ENCODE measurements at regions not wholly inside any gene's neighbourhood (a gene's known extent, or its start where the extent isn't known, plus 50 kb on each side); places are given as distances from the start of the nearest gene placed in this dataset.

- POLR2A ChIA-PET = no interaction called here
- no peaks in the 10 kb centered on the region for H3K36me3 ChIP-seq (ENCODE audit: control insufficient read depth, insufficient read depth, low read length)
Observed at GRCh38 chr10:131692686-131693334, 208.0 kb upstream of the PPP2R2D start.

GRCh38 chr10:131693766-131694165, 207.0 kb upstream of the PPP2R2D start:
- Histone ChIP-seq H3K27me3 (ENCODE audit: control insufficient read depth, insufficient read depth, low read length) (no peaks in the 10 kb centered on the region), H3K36me3 (ENCODE audit: control insufficient read depth, insufficient read depth, low read length) (no peaks in the 10 kb centered on the region), H3K4me3 (ENCODE audit: low read depth, low read length) (no peak overlapping the region)
- no peak for DNase-seq (ENCODE audit: low read depth)
- no peak for TF ChIP-seq CTCF (IDR thresholded peaks at IDR 0.05; ENCODE audit: insufficient read depth, low read depth, low read length)
- ChIA-PET CTCF (no interaction called here), POLR2A (no interaction called here)

More at GRCh38 chr10:131692686-131693334, 208.0 kb upstream of the PPP2R2D start:
- DNase-seq (ENCODE audit: low read depth) = no peak
- Histone ChIP-seq H3K4me3 (ENCODE audit: low read depth, low read length) (no peak overlapping the region), H3K27me3 (ENCODE audit: control insufficient read depth, insufficient read depth, low read length) (no peaks in the 10 kb centered on the region)
- CTCF ChIA-PET = interaction anchor here (1.0 kb wide), 1 partner anchor 23 kb away, joined by 3 read pairs; no protein-coding TSS in a partner anchor
- no peak for TF ChIP-seq CTCF (IDR thresholded peaks at IDR 0.05; ENCODE audit: insufficient read depth, low read depth, low read length)

GRCh38 chr10:131694168-131694780, 206.5 kb upstream of the PPP2R2D start:
- Histone ChIP-seq H3K36me3 (ENCODE audit: control insufficient read depth, insufficient read depth, low read length) (no peaks in the 10 kb centered on the region), H3K4me3 (ENCODE audit: low read depth, low read length) (no peak overlapping the region), H3K27me3 (ENCODE audit: control insufficient read depth, insufficient read depth, low read length) (no peaks in the 10 kb centered on the region)
- POLR2A ChIA-PET = no interaction called here
- no peak for DNase-seq (ENCODE audit: low read depth)
- no peak for TF ChIP-seq CTCF (IDR thresholded peaks at IDR 0.05; ENCODE audit: insufficient read depth, low read depth, low read length)
- CTCF ChIA-PET = no interaction called here

- Histone ChIP-seq H3K27me3 (ENCODE audit: control insufficient read depth, insufficient read depth, low read length) (no peaks in the 10 kb centered on the region), H3K36me3 (ENCODE audit: control insufficient read depth, insufficient read depth, low read length) (no peaks in the 10 kb centered on the region), H3K4me3 (ENCODE audit: low read depth, low read length) (no peak overlapping the region)
- no peak for DNase-seq (ENCODE audit: low read depth)
- no peak for TF ChIP-seq CTCF (IDR thresholded peaks at IDR 0.05; ENCODE audit: insufficient read depth, low read depth, low read length)
- CTCF ChIA-PET = no interaction called here
- POLR2A ChIA-PET = no interaction called here
Observed at GRCh38 chr10:131694781-131695495, 205.9 kb upstream of the PPP2R2D start.

GRCh38 chr10:131695496-131696165, 205.2 kb upstream of the PPP2R2D start:
- Histone ChIP-seq H3K4me3 (ENCODE audit: low read depth, low read length) (no peak overlapping the region), H3K27me3 (ENCODE audit: control insufficient read depth, insufficient read depth, low read length) (no peaks in the 10 kb centered on the region), H3K36me3 (ENCODE audit: control insufficient read depth, insufficient read depth, low read length) (no peaks in the 10 kb centered on the region)
- DNase-seq (ENCODE audit: low read depth) = no peak
- ChIA-PET CTCF (no interaction called here), POLR2A (no interaction called here)
- TF ChIP-seq CTCF (IDR thresholded peaks at IDR 0.05; ENCODE audit: insufficient read depth, low read depth, low read length) = no peak
